Liver (tissue), 7 donors: ENCODE measurements at regions not wholly inside any gene's neighbourhood (a gene's known extent, or its start where the extent isn't known, plus 50 kb on each side); places are given as distances from the start of the nearest gene placed in this dataset.

Source experiments
- DNase-seq: peaks from one replicate; pipeline ENCODE4 v3.0.0-alpha.2; 2017; ENCODE audit warnings: low spot score
- H3K27ac ChIP-seq, 2 donors: one replicate each; pipeline ENCODE4 v1.7.0; 2013; ENCODE audit warnings: inconsistent platforms in 2 of 2, low read length in 2 of 2, control low read depth in 1 of 2, low read depth in 1 of 2, mild to moderate bottlenecking in 1 of 2
- H3K27me3 ChIP-seq, 4 donors: one replicate each; pipeline versions ENCODE4 v1.6.1 to v1.7.0; 2013; ENCODE audit warnings: low read length in 3 of 4, inconsistent platforms in 1 of 4, mild to moderate bottlenecking in 1 of 4, moderate library complexity in 1 of 4; ENCODE audit not compliant: control insufficient read depth in 4 of 4, insufficient read depth in 4 of 4
- H3K36me3 ChIP-seq, 4 donors: one replicate each; pipeline versions ENCODE4 v1.6.1 to v1.7.0; 2013; ENCODE audit warnings: low read length in 3 of 4, mild to moderate bottlenecking in 3 of 4, low read depth in 1 of 4, moderate library complexity in 1 of 4; ENCODE audit not compliant: control insufficient read depth in 4 of 4, insufficient read depth in 3 of 4
- H3K4me1 ChIP-seq, 4 donors: one replicate each; pipeline versions ENCODE4 v1.6.1 to v1.7.0; 2013; ENCODE audit warnings: low read length in 3 of 4, mild to moderate bottlenecking in 3 of 4, moderate library complexity in 1 of 4; ENCODE audit not compliant: control insufficient read depth in 4 of 4, insufficient read depth in 4 of 4
- H3K4me3 ChIP-seq, 3 donors: one replicate each; pipeline versions ENCODE4 v1.6.1 to v1.7.0; 2013; ENCODE audit warnings: low read length in 3 of 3, control low read depth in 1 of 3, low read depth in 1 of 3, mild to moderate bottlenecking in 1 of 3
- H3K9ac ChIP-seq, 2 donors: one replicate each; pipeline ENCODE4 v1.7.0; 2013; ENCODE audit warnings: low read length in 2 of 2, mild to moderate bottlenecking in 2 of 2, moderate library complexity in 2 of 2, control low read depth in 1 of 2, low read depth in 1 of 2
- H3K9me3 ChIP-seq, 4 donors: one replicate each; pipeline versions ENCODE4 v1.6.1 to v1.7.0; 2013; ENCODE audit warnings: low read length in 3 of 4; ENCODE audit not compliant: control insufficient read depth in 4 of 4
- EGR1 ChIP-seq, 2 donors: IDR thresholded peaks; 2 replicates each; pipeline ENCODE4 v1.6.1; 2016 to 2018; ENCODE audit warnings: antibody characterized with exemption in 2 of 2, low read depth in 2 of 2
- FOXA1 ChIP-seq: IDR thresholded peaks from 2 replicates; pipeline ENCODE4 v1.6.1; 2016; ENCODE audit warnings: antibody characterized with exemption
- FOXA2 ChIP-seq: IDR thresholded peaks from 2 replicates; pipeline ENCODE4 v1.6.1; 2016; ENCODE audit warnings: antibody characterized with exemption
- GABPA ChIP-seq, 2 donors: IDR thresholded peaks in 1 of 2; conservative IDR thresholded peaks in 1 of 2; 2 replicates each; pipeline ENCODE4 v1.6.1; 2016; ENCODE audit warnings: antibody characterized with exemption in 2 of 2, mild to moderate bottlenecking in 1 of 2, moderate library complexity in 1 of 2
- HNF4A ChIP-seq, 2 donors: conservative IDR thresholded peaks; 2 replicates each; pipeline ENCODE4 v1.6.1; 2016; ENCODE audit warnings: antibody characterized with exemption in 2 of 2, mild to moderate bottlenecking in 2 of 2
- HNF4G ChIP-seq: IDR thresholded peaks from 2 replicates; pipeline ENCODE4 v1.6.1; 2016; ENCODE audit warnings: antibody characterized with exemption
- JUND ChIP-seq, 2 donors: IDR thresholded peaks; 2 replicates each; pipeline ENCODE4 v1.6.1; 2016; ENCODE audit warnings: antibody characterized with exemption in 2 of 2
- NR2F2 ChIP-seq: IDR thresholded peaks from 2 replicates; pipeline ENCODE4 v1.6.1; 2016; ENCODE audit warnings: antibody characterized with exemption
- RAD21 ChIP-seq, 2 donors: IDR thresholded peaks; 2 replicates each; pipeline ENCODE4 v1.6.1; 2016; ENCODE audit warnings: antibody characterized with exemption in 2 of 2, mild to moderate bottlenecking in 2 of 2
- RXRA ChIP-seq, 2 donors: IDR thresholded peaks; 2 replicates each; pipeline ENCODE4 v1.6.1; 2017 to 2018; ENCODE audit warnings: antibody characterized with exemption in 2 of 2, mild to moderate bottlenecking in 1 of 2
- SP1 ChIP-seq: IDR thresholded peaks from 2 replicates; pipeline ENCODE4 v1.6.1; 2018; ENCODE audit warnings: antibody characterized with exemption, mild to moderate bottlenecking
- TAF1 ChIP-seq: conservative IDR thresholded peaks from 2 replicates; pipeline ENCODE4 v1.6.1; 2016; ENCODE audit warnings: antibody characterized with exemption, mild to moderate bottlenecking
- YY1 ChIP-seq: IDR thresholded peaks from 2 replicates; pipeline ENCODE4 v1.6.1; 2016; ENCODE audit warnings: antibody characterized with exemption, mild to moderate bottlenecking
- TF ChIP-seq, protein P1 (sequence below): IDR thresholded peaks from 2 replicates; pipeline ENCODE4 v1.6.1; 2016; ENCODE audit warnings: antibody characterized with exemption
- TF ChIP-seq, protein P2 (sequence below): IDR thresholded peaks from 2 replicates; pipeline ENCODE4 v1.6.1; 2016; ENCODE audit warnings: antibody characterized with exemption, mild to moderate bottlenecking
- TF ChIP-seq, protein P3 (sequence below): fragments of 150-350 bp; IDR thresholded peaks from 2 replicates; pipeline ENCODE4 v1.5.1; 2017; ENCODE audit warnings: improper control_type of control experiment, low read depth, low read length; ENCODE audit not compliant: missing input control
- TF ChIP-seq, protein P4 (sequence below): IDR thresholded peaks from 2 replicates; pipeline ENCODE4 v1.6.1; 2016; ENCODE audit warnings: antibody characterized with exemption
- TF ChIP-seq, protein P5 (sequence below): IDR thresholded peaks from 2 replicates; pipeline ENCODE4 v1.6.1; 2016; ENCODE audit warnings: antibody characterized with exemption
- donor health status: healthy.
- donor health status: healthy.
- donor health status: healthy.
- donor health status: healthy.

DNA sequence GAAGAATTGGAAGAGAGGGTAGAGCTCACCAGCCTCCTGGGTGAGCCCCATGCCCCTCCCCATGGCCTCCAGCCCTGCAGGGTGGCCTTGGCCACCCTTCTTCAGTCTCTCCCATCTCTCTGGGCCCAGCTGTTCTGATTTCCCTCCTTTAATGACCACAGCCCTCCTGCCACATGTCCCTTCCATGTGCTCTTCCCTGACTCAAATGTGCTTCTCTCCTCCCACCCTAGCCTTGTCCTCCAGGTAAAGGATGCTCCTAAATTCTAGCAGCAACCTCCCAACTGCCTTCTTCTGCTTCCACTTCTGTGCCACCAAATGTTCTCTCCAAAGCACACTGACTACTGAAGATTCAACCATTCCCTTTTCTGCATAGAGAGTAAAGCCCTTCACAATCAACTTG is 83.0 kb downstream of the ADRA2C start:
- no peak overlapping the region for H3K9ac ChIP-seq
- H3K4me3 ChIP-seq, result no peak overlapping the region
- peaks cover 0 to 8% (median 2%) of the 10 kb centered on the region in 4 donors for H3K9me3 ChIP-seq
- TF ChIP-seq RAD21 (IDR thresholded peaks at IDR 0.05), result no peak
- no peak for TF ChIP-seq HNF4G
- TF ChIP-seq FOXA1, result no peak
- TF ChIP-seq TAF1, result no peak
- no peak for TF ChIP-seq RXRA (IDR thresholded peaks at IDR 0.05)
- no peak for TF ChIP-seq EGR1 (IDR thresholded peaks at IDR 0.05; ENCODE audit: low read depth in 2 of 2)
- no peak for TF ChIP-seq FOXA2
- no peak for TF ChIP-seq NR2F2
- TF ChIP-seq JUND (IDR thresholded peaks at IDR 0.05), result no peak
- TF ChIP-seq, protein P1, sequence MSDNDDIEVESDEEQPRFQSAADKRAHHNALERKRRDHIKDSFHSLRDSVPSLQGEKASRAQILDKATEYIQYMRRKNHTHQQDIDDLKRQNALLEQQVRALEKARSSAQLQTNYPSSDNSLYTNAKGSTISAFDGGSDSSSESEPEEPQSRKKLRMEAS, result no peak
- TF ChIP-seq HNF4A (conservative IDR thresholded peaks at IDR 0.05), result no peak
- TF ChIP-seq YY1, result no peak
- TF ChIP-seq, protein P2, sequence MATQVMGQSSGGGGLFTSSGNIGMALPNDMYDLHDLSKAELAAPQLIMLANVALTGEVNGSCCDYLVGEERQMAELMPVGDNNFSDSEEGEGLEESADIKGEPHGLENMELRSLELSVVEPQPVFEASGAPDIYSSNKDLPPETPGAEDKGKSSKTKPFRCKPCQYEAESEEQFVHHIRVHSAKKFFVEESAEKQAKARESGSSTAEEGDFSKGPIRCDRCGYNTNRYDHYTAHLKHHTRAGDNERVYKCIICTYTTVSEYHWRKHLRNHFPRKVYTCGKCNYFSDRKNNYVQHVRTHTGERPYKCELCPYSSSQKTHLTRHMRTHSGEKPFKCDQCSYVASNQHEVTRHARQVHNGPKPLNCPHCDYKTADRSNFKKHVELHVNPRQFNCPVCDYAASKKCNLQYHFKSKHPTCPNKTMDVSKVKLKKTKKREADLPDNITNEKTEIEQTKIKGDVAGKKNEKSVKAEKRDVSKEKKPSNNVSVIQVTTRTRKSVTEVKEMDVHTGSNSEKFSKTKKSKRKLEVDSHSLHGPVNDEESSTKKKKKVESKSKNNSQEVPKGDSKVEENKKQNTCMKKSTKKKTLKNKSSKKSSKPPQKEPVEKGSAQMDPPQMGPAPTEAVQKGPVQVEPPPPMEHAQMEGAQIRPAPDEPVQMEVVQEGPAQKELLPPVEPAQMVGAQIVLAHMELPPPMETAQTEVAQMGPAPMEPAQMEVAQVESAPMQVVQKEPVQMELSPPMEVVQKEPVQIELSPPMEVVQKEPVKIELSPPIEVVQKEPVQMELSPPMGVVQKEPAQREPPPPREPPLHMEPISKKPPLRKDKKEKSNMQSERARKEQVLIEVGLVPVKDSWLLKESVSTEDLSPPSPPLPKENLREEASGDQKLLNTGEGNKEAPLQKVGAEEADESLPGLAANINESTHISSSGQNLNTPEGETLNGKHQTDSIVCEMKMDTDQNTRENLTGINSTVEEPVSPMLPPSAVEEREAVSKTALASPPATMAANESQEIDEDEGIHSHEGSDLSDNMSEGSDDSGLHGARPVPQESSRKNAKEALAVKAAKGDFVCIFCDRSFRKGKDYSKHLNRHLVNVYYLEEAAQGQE, result no peak
- TF ChIP-seq SP1, result no peak
- TF ChIP-seq, protein P3, sequence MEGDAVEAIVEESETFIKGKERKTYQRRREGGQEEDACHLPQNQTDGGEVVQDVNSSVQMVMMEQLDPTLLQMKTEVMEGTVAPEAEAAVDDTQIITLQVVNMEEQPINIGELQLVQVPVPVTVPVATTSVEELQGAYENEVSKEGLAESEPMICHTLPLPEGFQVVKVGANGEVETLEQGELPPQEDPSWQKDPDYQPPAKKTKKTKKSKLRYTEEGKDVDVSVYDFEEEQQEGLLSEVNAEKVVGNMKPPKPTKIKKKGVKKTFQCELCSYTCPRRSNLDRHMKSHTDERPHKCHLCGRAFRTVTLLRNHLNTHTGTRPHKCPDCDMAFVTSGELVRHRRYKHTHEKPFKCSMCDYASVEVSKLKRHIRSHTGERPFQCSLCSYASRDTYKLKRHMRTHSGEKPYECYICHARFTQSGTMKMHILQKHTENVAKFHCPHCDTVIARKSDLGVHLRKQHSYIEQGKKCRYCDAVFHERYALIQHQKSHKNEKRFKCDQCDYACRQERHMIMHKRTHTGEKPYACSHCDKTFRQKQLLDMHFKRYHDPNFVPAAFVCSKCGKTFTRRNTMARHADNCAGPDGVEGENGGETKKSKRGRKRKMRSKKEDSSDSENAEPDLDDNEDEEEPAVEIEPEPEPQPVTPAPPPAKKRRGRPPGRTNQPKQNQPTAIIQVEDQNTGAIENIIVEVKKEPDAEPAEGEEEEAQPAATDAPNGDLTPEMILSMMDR, result no peak
- TF ChIP-seq, protein P4, sequence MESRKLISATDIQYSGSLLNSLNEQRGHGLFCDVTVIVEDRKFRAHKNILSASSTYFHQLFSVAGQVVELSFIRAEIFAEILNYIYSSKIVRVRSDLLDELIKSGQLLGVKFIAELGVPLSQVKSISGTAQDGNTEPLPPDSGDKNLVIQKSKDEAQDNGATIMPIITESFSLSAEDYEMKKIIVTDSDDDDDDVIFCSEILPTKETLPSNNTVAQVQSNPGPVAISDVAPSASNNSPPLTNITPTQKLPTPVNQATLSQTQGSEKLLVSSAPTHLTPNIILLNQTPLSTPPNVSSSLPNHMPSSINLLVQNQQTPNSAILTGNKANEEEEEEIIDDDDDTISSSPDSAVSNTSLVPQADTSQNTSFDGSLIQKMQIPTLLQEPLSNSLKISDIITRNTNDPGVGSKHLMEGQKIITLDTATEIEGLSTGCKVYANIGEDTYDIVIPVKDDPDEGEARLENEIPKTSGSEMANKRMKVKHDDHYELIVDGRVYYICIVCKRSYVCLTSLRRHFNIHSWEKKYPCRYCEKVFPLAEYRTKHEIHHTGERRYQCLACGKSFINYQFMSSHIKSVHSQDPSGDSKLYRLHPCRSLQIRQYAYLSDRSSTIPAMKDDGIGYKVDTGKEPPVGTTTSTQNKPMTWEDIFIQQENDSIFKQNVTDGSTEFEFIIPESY, result no peak
- TF ChIP-seq GABPA (IDR thresholded peaks at IDR 0.05 in 1 of 2, conservative IDR thresholded peaks at IDR 0.05 in 1 of 2), result no peak
- TF ChIP-seq, protein P5, sequence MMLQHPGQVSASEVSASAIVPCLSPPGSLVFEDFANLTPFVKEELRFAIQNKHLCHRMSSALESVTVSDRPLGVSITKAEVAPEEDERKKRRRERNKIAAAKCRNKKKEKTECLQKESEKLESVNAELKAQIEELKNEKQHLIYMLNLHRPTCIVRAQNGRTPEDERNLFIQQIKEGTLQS, result no peak
- H3K4me1 ChIP-seq, result no peaks in the 10 kb centered on the region
- H3K27me3 ChIP-seq, result no peaks in the 10 kb centered on the region
- no peak for DNase-seq
- H3K36me3 ChIP-seq, result no peaks in the 10 kb centered on the region
- no peak overlapping the region for H3K27ac ChIP-seq
